EL (cell line): ENCODE measurements at regions not wholly inside any gene's neighbourhood (a gene's known extent, or its start where the extent isn't known, plus 50 kb on each side); places are given as distances from the start of the nearest gene placed in this dataset.
"Not testable (repeated sequence)": the region's sequence is repeated elsewhere in the genome, so short reads cannot be mapped to it uniquely, and the experiment has no call there.

ENCODE experiments used
- DNase-seq: peaks from one replicate; pipeline ENCODE4 v3.0.0-alpha.2; 2016

GRCh38 chr2:133624551-133624950, 56.3 kb upstream of the NCKAP5 start:
- DNase-seq = no peak

- DNase-seq = no peak
These were observed 59.5 kb upstream of the NCKAP5 start for GRCh38 chr2:133627741-133628140.

DNA sequence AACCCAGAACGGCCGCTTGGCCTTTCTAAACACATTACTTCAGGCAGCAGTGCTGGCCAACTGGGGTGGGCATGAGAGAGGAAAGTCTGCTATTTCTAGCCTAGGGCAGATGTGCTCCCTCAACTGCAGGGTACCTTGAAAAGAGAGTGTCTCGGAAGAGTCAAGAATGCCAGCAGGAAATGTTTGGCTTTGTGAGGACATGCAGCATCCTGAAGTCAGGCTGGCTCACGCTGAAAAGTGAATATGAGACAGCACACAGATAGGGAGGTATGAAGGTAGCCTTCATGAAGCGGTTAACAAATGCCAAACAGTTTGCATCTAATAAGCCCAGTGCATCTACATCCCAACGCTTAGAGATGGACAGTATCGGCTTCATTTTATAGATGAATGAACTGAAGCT, 65.0 kb upstream of the NCKAP5 start:
- DNase-seq = no peak

- peak; percentile 80 for DNase-seq
These were observed 65.7 kb upstream of the NCKAP5 start for GRCh38 chr2:133633881-133634409.

DNA sequence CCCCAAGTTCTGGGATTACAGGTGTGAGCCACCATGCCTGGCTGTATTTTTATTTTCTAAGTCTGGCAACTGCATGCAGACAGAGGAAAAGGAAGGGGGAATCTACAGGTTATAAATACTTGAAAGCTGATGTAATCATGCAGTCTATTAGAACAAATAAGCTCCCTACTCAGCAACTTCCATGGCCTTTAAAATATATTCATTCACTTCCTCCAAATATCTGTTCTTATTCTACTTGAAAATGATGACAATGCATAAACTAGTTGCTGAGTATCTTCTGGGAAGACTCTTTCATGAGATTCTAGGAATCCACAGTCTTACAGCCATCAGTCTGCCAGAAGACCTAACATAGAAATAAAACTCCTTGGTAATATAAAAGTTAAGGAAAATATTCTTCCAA, 66.9 kb upstream of the NCKAP5 start:
- DNase-seq = peak; percentile 24

- no peak for DNase-seq
These were observed 68.0 kb upstream of the NCKAP5 start for GRCh38 chr2:133636287-133636686.

DNA sequence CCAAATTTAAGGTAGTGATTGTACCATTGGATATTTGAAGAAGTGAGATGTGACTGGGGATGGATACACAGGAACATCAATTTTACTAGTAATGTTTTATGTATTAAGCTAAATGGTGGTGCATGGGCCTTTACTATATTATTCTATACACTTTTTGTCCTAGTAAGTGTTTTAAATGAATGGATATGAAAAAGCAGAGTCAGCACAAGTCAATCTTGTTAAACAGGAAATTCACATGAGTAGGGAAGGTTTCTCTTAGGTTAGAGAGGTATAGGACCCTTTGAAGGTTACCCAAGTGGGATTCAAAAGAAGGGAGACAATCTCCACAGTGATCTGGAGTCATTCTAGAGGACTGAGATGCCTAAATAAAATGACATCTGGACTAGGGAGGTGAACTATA, 71.8 kb upstream of the NCKAP5 start:
- no peak for DNase-seq

- peak; percentile 57 for DNase-seq
These were observed 73.2 kb upstream of the NCKAP5 start for GRCh38 chr2:133641497-133641896.

DNA sequence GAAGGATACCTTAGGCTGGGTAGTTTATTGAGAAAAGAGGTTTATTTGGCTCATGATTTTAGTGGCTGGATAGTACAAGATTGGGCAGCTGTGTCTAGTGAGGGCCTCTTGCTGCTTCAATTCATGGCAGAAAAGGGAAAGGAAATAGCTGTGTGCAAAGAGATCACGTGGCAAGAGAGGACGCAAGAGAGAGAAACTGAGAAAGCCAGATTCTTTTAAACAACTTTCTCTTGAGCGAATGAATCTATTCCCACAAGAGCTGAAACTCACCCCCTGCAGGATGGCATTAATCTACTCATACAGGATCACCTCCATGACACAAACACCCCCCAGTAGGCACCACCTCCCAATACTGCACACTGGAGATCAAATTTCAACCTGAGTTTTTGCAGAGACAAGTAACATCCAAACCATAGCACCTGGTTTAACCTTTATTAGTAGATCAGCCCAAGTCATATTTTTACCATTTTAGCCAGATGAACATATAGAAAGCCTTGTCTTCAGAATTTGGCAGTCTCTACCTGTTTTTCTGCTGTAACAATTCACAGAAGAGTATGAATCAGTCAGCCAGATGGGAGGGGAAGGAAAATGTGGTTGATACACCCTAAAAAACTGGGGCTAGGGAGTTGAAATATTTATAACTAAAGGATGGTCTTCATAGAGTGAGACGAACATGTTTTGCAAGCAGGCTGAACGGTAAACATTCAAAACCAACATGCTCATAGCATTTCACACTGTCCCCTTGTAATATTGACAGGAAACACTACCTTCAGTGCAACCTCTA, 73.9 kb upstream of the NCKAP5 start:
- DNase-seq = no peak

- peak; percentile 32 for DNase-seq
These were observed 74.5 kb upstream of the NCKAP5 start for GRCh38 chr2:133642791-133643191.

DNA sequence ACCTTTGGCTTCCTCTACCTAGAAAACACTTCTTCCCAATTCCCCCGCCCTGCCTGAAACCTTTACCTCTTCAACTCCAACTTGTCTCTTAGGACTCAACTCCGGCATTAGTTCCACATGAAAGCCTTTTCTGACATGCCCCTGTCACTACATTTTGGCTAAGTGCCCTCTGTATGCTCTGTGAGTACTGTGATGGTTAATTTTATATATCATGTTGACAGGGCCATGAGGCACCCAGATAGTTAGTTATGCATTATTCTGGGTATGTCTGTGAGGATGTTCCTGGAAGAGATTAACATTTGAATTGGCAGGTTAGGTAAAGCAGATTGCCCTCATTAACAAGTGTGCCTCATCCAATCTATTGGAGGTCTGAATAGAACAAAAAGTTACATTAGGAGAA, 75.6 kb upstream of the NCKAP5 start:
- DNase-seq = no peak

DNA sequence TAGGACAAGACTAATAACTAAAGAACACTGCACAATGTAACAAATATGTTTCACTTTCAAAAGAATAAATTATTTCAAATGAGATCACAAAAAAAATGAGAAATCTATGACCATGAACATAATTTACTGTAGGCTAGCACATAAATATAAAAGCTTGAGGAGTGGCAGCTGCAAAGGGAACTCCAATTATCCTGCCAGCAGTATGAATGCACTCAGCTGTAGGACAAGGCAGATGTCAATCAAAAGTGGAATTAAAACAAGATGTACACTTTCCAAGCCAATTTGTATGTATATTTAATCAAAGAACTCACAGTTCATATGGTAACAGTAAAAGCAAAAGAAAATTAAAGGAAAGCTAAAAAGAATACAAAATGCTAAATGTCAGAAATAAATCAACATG, 76.6 kb upstream of the NCKAP5 start:
- no peak for DNase-seq

DNA sequence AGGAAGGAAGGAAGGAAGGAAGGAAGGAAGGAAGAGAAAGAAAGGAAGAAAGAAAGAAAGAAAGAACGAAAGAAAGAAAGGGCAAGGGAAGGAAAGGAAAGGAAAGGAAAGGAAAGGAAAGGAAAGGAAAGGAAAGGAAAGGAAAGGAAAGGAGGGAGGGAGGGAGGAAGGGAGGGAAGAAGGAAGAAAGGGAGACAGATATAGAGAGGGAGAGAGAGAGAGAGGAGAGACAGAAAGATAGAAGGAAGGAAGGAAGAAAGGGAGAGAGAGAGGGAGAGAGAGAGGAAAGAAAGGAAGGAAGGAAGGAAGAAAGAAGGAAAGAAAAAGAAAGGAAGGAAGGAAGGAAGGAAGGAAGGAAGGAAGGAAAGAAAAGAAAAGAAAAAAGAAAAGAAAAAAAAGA, 79.1 kb upstream of the NCKAP5 start:
- not testable (repeated sequence) for DNase-seq

- no peak for DNase-seq
These were observed 83.6 kb upstream of the NCKAP5 start for GRCh38 chr2:133651861-133652260.

- no peak for DNase-seq
These were observed 84.1 kb upstream of the NCKAP5 start for GRCh38 chr2:133652398-133652797.

GRCh38 chr2:133653056-133653455, 84.8 kb upstream of the NCKAP5 start:
- no peak for DNase-seq

DNA sequence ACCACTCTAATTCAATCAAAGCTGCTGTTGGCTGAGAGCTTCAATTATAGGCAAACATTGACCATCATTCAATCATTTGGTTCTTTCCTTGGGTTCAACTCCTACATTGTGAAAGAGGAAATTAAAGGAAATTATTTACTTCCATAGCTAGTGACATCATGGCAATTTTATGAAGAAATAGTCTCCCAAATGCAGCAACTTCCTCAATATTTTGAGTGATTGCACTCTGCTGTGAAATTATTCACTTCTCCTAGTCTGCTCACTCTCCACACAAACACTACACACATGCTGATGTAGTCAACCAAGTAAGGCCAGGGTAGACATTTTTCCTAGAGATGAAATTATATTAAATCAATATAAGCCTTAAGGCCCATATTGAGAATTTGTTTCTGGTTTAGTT, 86.7 kb upstream of the NCKAP5 start:
- no peak for DNase-seq

DNA sequence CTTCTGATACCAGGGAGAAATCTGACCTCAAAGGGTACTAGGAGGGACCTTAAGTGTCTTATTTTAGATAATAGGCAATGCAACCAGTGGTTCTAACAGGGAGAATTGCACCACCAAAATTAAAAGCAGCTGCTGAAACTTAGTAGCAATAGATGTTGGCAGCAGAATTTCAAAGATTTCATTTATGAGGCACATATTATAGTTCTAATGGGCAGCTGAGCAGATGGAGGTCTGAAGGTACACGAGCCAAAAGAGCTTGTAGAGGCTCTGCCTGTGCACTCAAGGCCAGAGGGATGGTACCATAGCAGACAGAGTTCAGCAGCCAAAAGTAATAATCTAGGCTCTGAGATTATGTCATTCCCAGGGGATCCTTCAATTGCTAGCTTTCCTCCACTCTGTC, 87.3 kb upstream of the NCKAP5 start:
- DNase-seq = no peak

GRCh38 chr2:133657591-133657990, 89.3 kb upstream of the NCKAP5 start:
- peak; percentile 86 for DNase-seq

GRCh38 chr2:133658020-133658903, 90.0 kb upstream of the NCKAP5 start:
- peak; percentile 54 for DNase-seq

DNA sequence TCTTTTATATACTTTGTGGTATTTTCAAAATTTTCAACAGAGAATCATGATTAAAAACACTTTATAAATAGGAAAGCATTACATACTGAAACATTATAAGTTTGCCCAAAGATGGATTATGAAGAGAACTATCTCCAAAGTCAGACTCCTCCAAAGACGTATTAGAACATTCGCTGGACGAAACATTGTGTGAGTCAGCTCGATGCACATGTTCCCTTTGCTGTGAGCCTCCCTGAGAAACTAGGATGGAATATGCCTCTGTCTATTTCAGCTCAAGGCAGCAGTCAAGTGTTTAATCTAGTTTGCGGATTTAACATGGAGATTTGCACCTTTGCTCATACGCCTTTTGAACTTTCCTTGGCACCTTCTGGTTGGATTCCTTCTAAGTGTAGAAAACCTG, 92.2 kb upstream of the NCKAP5 start:
- DNase-seq = no peak

DNA sequence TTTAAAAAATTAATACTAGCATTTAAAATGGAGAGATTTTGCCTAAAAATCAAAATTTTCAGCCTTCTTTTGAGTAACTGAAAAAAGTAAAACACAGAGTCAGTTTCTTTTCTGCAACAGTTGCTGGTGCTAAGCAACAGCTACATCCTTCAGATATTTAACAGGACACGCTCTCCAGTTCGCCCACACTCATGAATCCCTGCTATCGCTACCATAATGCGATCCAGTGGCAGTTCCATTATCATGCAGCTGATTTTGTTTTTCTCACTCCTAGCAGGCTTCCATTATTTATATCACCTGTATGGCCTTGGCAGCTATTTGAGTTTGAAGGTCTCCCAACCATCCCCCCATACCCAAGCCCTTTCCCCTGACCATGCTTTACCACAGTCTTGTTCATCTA, 93.1 kb upstream of the NCKAP5 start:
- DNase-seq = no peak

GRCh38 chr2:133666621-133667020, 98.4 kb upstream of the NCKAP5 start:
- DNase-seq = peak; percentile 17

- DNase-seq = peak; percentile 88
These were observed 98.8 kb upstream of the NCKAP5 start for GRCh38 chr2:133667085-133667484.
